ENCODE measurements at regions not wholly inside any gene's neighbourhood (a gene's known extent, or its start where the extent isn't known, plus 50 kb on each side); places are given as distances from the start of the nearest gene placed in this dataset.

- no peak for DNase-seq
- no peak overlapping the region for H3K4me2 ChIP-seq
- no peak overlapping the region for H3K9ac ChIP-seq
- peaks cover 7% of the 10 kb centered on the region for H3F3A ChIP-seq (replicated peaks; ENCODE audit: insufficient read depth)
- H3K79me2 ChIP-seq (ENCODE audit: insufficient read depth) = no peaks in the 10 kb centered on the region
- no peak overlapping the region for H2AFZ ChIP-seq (ENCODE audit: low read depth)
- no peak overlapping the region for H3K27ac ChIP-seq (ENCODE audit: low read depth in 2 of 2, low read length in 1 of 2)
- ChIA-PET POLR2A (no interaction called here), CTCF (interaction anchor here (1.3 kb wide), 1 partner anchor 383 kb away, joined by 3 read pairs; no protein-coding TSS in a partner anchor)
- H3K27me3 ChIP-seq (ENCODE audit: insufficient read depth) = no peaks in the 10 kb centered on the region
- no peak for TF ChIP-seq ELF1 (IDR thresholded peaks at IDR 0.05)
- no peak for TF ChIP-seq NRF1 (IDR thresholded peaks at IDR 0.05; ENCODE audit: low read depth, low read length)
- TF ChIP-seq IRF3 (IDR thresholded peaks at IDR 0.05; ENCODE audit: low read depth, low read length) = no peak
- TF ChIP-seq CTCF (IDR thresholded peaks at IDR 0.05) = no peak
- TF ChIP-seq SIN3A (IDR thresholded peaks at IDR 0.05; ENCODE audit: borderline replicate concordance, low read depth, low read length) = no peak
- TF ChIP-seq MXI1 (IDR thresholded peaks at IDR 0.05; ENCODE audit: low read depth, low read length) = no peak
- TF ChIP-seq, protein P1, sequence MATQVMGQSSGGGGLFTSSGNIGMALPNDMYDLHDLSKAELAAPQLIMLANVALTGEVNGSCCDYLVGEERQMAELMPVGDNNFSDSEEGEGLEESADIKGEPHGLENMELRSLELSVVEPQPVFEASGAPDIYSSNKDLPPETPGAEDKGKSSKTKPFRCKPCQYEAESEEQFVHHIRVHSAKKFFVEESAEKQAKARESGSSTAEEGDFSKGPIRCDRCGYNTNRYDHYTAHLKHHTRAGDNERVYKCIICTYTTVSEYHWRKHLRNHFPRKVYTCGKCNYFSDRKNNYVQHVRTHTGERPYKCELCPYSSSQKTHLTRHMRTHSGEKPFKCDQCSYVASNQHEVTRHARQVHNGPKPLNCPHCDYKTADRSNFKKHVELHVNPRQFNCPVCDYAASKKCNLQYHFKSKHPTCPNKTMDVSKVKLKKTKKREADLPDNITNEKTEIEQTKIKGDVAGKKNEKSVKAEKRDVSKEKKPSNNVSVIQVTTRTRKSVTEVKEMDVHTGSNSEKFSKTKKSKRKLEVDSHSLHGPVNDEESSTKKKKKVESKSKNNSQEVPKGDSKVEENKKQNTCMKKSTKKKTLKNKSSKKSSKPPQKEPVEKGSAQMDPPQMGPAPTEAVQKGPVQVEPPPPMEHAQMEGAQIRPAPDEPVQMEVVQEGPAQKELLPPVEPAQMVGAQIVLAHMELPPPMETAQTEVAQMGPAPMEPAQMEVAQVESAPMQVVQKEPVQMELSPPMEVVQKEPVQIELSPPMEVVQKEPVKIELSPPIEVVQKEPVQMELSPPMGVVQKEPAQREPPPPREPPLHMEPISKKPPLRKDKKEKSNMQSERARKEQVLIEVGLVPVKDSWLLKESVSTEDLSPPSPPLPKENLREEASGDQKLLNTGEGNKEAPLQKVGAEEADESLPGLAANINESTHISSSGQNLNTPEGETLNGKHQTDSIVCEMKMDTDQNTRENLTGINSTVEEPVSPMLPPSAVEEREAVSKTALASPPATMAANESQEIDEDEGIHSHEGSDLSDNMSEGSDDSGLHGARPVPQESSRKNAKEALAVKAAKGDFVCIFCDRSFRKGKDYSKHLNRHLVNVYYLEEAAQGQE (IDR thresholded peaks at IDR 0.05; ENCODE audit: low read depth, low read length) = no peak
- TF ChIP-seq GATA2 (CRISPR knock-in tag; IDR thresholded peaks at IDR 0.05) = no peak
- no peak for TF ChIP-seq GABPA (IDR thresholded peaks at IDR 0.05; ENCODE audit: low read depth)
- TF ChIP-seq EZH2phosphoT487 (IDR thresholded peaks at IDR 0.05; ENCODE audit: borderline replicate concordance, low read depth) = no peak
- TF ChIP-seq USF1 (IDR thresholded peaks at IDR 0.05; ENCODE audit: borderline replicate concordance, low read depth) = no peak
- TF ChIP-seq FOXM1 (IDR thresholded peaks at IDR 0.05; ENCODE audit: low read depth) = no peak
- no peak for TF ChIP-seq RAD21 (IDR thresholded peaks at IDR 0.05; ENCODE audit: low read length)
- TF ChIP-seq FOSL2 (IDR thresholded peaks at IDR 0.05; ENCODE audit: borderline replicate concordance, low read depth) = no peak
- TF ChIP-seq, protein P2, sequence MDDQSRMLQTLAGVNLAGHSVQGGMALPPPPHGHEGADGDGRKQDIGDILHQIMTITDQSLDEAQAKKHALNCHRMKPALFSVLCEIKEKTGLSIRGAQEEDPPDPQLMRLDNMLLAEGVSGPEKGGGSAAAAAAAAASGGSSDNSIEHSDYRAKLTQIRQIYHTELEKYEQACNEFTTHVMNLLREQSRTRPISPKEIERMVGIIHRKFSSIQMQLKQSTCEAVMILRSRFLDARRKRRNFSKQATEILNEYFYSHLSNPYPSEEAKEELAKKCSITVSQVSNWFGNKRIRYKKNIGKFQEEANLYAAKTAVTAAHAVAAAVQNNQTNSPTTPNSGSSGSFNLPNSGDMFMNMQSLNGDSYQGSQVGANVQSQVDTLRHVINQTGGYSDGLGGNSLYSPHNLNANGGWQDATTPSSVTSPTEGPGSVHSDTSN (IDR thresholded peaks at IDR 0.05) = no peak
- TF ChIP-seq TEAD4 (IDR thresholded peaks at IDR 0.05; ENCODE audit: borderline replicate concordance, insufficient read depth) = no peak
- H3K36me3 ChIP-seq (replicated peaks in 1 of 2; ENCODE audit: control insufficient read depth in 1 of 2, insufficient read depth in 2 of 2, low read length in 1 of 2) = no peaks in the 10 kb centered on the region
- H3K4me1 ChIP-seq (ENCODE audit: control insufficient read depth in 1 of 2, insufficient read depth in 2 of 2, low read depth in 1 of 2, low read length in 1 of 2) = peaks cover 0 to 5% of the 10 kb centered on the region in 2 experiments; a peak in 1 of 4 replicates
- H3K9me3 ChIP-seq = no peaks in the 10 kb centered on the region
- no peaks in the 10 kb centered on the region for H3K9me2 ChIP-seq
- no peak overlapping the region for H3K4me3 ChIP-seq (ENCODE audit: low read depth in 2 of 2, low read length in 1 of 2)
- H4K20me1 ChIP-seq (ENCODE audit: insufficient read depth) = no peaks in the 10 kb centered on the region
- WGBS (ENCODE audit: low lambda C conversion rate) = 89% methylated on average over 5 of the region's 5 CpGs
These were observed 427.3 kb downstream of the MFSD1 start for GRCh38 chr3:159229116-159229680.
